CD4-positive, alpha-beta T cell treated with Interleukin-2 at 100 ng/mL for 4 hours (primary cell): ENCODE measurements at regions not wholly inside any gene's neighbourhood (a gene's known extent, or its start where the extent isn't known, plus 50 kb on each side); places are given as distances from the start of the nearest gene placed in this dataset.

Experiments used
- DNase-seq: peaks from one replicate; pipeline ENCODE4 v3.0.0-alpha.2; 2020; ENCODE audit warnings: low spot score

GRCh38 chr2:60400462-60401246, 152.8 kb downstream of the BCL11A start:
- no peak for DNase-seq

- DNase-seq: no peak
Measured at GRCh38 chr2:60394463-60394862, 159.0 kb downstream of the BCL11A start.

- no peak for DNase-seq
Measured at GRCh38 chr2:60391649-60392375, 161.6 kb downstream of the BCL11A start.

- no peak for DNase-seq
Measured at GRCh38 chr2:60391230-60391629, 162.2 kb downstream of the BCL11A start.

GRCh38 chr2:60386436-60386835, 167.0 kb downstream of the BCL11A start:
- DNase-seq: no peak

- no peak for DNase-seq
Measured at GRCh38 chr2:60385648-60386047, 167.8 kb downstream of the BCL11A start.

- DNase-seq: no peak
Measured at GRCh38 chr2:60383401-60384143, 169.9 kb downstream of the BCL11A start.

GRCh38 chr2:60380411-60380810, 173.0 kb downstream of the BCL11A start:
- no peak for DNase-seq

GRCh38 chr2:60379684-60380083, 173.8 kb downstream of the BCL11A start:
- no peak for DNase-seq

- DNase-seq: no peak
Measured at GRCh38 chr2:60379216-60379615, 174.2 kb downstream of the BCL11A start.

- no peak for DNase-seq
Measured at GRCh38 chr2:60377825-60378224, 175.6 kb downstream of the BCL11A start.

GRCh38 chr2:60376252-60376651, 177.2 kb downstream of the BCL11A start:
- DNase-seq: no peak

GRCh38 chr2:60371681-60372080, 181.8 kb downstream of the BCL11A start:
- no peak for DNase-seq

GRCh38 chr2:60371219-60371618, 182.2 kb downstream of the BCL11A start:
- no peak for DNase-seq

- no peak for DNase-seq
Measured at GRCh38 chr2:60370814-60371213, 182.6 kb downstream of the BCL11A start.

GRCh38 chr2:60368456-60368855, 185.0 kb downstream of the BCL11A start:
- no peak for DNase-seq

GRCh38 chr2:60366135-60366712, 187.2 kb downstream of the BCL11A start:
- no peak for DNase-seq

- DNase-seq: no peak
Measured at GRCh38 chr2:60365556-60365955, 187.9 kb downstream of the BCL11A start.

- DNase-seq: no peak
Measured at GRCh38 chr2:60364491-60364890, 189.0 kb downstream of the BCL11A start.

- no peak for DNase-seq
Measured at GRCh38 chr2:60361498-60361897, 192.0 kb downstream of the BCL11A start.

- DNase-seq: no peak
Measured at GRCh38 chr2:60359569-60359968, 193.9 kb downstream of the BCL11A start.

- no peak for DNase-seq
Measured at GRCh38 chr2:60358476-60358875, 195.0 kb downstream of the BCL11A start.
